ENCODE measurements at regions not wholly inside any gene's neighbourhood (a gene's known extent, or its start where the extent isn't known, plus 50 kb on each side); places are given as distances from the start of the nearest gene placed in this dataset.

DNA sequence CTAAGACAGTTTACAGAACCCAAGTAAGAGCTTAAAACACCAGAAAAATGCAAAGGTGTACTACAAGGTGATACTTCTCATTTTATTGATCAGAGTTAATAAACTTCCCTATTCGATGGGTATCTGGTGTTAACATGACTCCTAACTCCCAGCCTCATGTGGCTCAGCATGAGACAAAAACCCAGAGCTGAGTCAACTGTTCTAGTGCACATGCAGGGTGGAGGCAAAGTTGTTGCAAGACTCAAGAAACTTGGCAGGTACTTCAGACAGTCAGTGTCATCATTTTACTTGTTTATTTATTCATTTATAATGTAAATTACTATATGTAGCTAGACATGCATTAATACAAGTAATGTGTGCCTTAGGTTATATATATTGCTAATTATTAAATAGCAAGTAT lies 216.6 kb upstream of the DSEL start:
- no peak for TF ChIP-seq POLR2A (IDR thresholded peaks at IDR 0.05; ENCODE audit: control extremely low read depth in 1 of 2, low read depth in 2 of 2, low read length in 2 of 2)
- TF ChIP-seq CREB1 (IDR thresholded peaks at IDR 0.05) = no peak
- TF ChIP-seq POLR2AphosphoS5 (IDR thresholded peaks at IDR 0.05; ENCODE audit: low read depth, low read length) = no peak
- no peak for TF ChIP-seq TBP (IDR thresholded peaks at IDR 0.05; ENCODE audit: low read depth, low read length)
- no peak for TF ChIP-seq CTCF (IDR thresholded peaks at IDR 0.05; ENCODE audit: control extremely low read depth in 1 of 3, insufficient read depth in 1 of 3, low read depth in 1 of 3, low read length in 3 of 3)
- TF ChIP-seq BCL11A (IDR thresholded peaks at IDR 0.05; ENCODE audit: low read depth in 2 of 2, low read length in 2 of 2) = no peak
- TF ChIP-seq SIN3A (conservative IDR thresholded peaks at IDR 0.05 in 1 of 2, IDR thresholded peaks at IDR 0.05 in 1 of 2; ENCODE audit: low read depth in 1 of 2, low read length in 2 of 2) = no peak
- no peak for TF ChIP-seq KDM5A (IDR thresholded peaks at IDR 0.05; ENCODE audit: low read length)
- no peak for TF ChIP-seq ATF2 (IDR thresholded peaks at IDR 0.05; ENCODE audit: low read length)
- no peak for TF ChIP-seq SP2 (IDR thresholded peaks at IDR 0.05; ENCODE audit: low read length)
- no peak for TF ChIP-seq EP300 (IDR thresholded peaks at IDR 0.05; ENCODE audit: borderline replicate concordance in 1 of 2, low read depth in 2 of 2, low read length in 2 of 2)
- TF ChIP-seq GABPA (IDR thresholded peaks at IDR 0.05; ENCODE audit: borderline replicate concordance, insufficient read depth, low read length) = no peak
- TF ChIP-seq EZH2 (IDR thresholded peaks at IDR 0.05; ENCODE audit: low read depth, low read length, severe bottlenecking) = no peak
